IMR-90 (cell line): ENCODE measurements at regions not wholly inside any gene's neighbourhood (a gene's known extent, or its start where the extent isn't known, plus 50 kb on each side); places are given as distances from the start of the nearest gene placed in this dataset.

Source experiments
- CHD1 ChIP-seq: IDR thresholded peaks from 2 replicates; pipeline ENCODE4 v1.6.1; 2012; ENCODE audit warnings: low read depth, low read length, improper control_type of control experiment
- MAFK ChIP-seq: IDR thresholded peaks from 2 replicates; pipeline ENCODE4 v1.6.1; 2012; ENCODE audit warnings: low read depth, low read length, improper control_type of control experiment
- MAZ ChIP-seq: IDR thresholded peaks from 2 replicates; pipeline ENCODE4 v1.6.1; 2012; ENCODE audit warnings: low read depth, mild to moderate bottlenecking, low read length, improper control_type of control experiment, moderate library complexity, borderline replicate concordance
- MXI1 ChIP-seq: IDR thresholded peaks from 2 replicates; pipeline ENCODE4 v1.6.1; 2012; ENCODE audit warnings: low read depth, mild to moderate bottlenecking, low read length, moderate library complexity, borderline replicate concordance
- NFE2L2 ChIP-seq: fragments of 150-350 bp; IDR thresholded peaks from 2 replicates; pipeline ENCODE4 v1.6.1; 2016; ENCODE audit warnings: low read depth, mild to moderate bottlenecking, low read length
- POLR2A ChIP-seq: IDR thresholded peaks from 2 replicates; pipeline ENCODE4 v1.6.1; 2012; ENCODE audit warnings: mild to moderate bottlenecking, low read depth, low read length
- RAD21 ChIP-seq: IDR thresholded peaks from 2 replicates; pipeline ENCODE4 v1.6.1; 2012; ENCODE audit warnings: low read length, improper control_type of control experiment
- RFX5 ChIP-seq: IDR thresholded peaks from 2 replicates; pipeline ENCODE4 v1.8.0; 2012; ENCODE audit warnings: low read depth, mild to moderate bottlenecking, low read length, moderate library complexity
- SMC3 ChIP-seq: fragments of 150-350 bp; IDR thresholded peaks from 2 replicates; pipeline ENCODE4 v1.6.1; 2016; ENCODE audit warnings: low read depth, mild to moderate bottlenecking, antibody characterized with exemption, low read length, moderate library complexity
- TF ChIP-seq, protein P1 (sequence below): conservative IDR thresholded peaks from 2 replicates; pipeline ENCODE4 v1.5.1; 2012; ENCODE audit warnings: mild to moderate bottlenecking, low read depth, low read length, improper control_type of control experiment
- TF ChIP-seq, protein P2 (sequence below): fragments of 150-350 bp; IDR thresholded peaks from 2 replicates; pipeline ENCODE4 v1.6.1; 2016; ENCODE audit warnings: low read depth, mild to moderate bottlenecking, low read length, moderate library complexity, borderline replicate concordance

DNA sequence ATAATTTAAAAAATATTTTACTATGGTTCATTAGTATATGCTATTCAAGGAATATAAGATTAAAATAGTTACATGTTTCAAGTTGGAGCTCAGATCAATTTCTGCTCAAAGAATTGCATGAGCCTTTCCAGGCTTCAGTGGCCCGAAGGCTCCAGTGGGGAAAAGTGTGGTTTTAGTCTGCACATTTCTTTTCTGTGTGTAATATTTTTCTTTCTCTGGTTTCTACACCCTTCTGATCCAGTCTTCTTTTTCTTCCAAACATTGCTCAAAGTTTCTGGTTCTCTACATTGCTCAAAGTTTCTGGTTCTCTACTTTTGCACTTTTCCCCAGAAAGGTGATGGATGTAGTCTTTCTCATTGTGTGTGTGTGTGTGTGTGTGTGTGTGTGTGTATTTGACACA lies 64.7 kb upstream of the OXGR1 start:
- TF ChIP-seq, protein P1, sequence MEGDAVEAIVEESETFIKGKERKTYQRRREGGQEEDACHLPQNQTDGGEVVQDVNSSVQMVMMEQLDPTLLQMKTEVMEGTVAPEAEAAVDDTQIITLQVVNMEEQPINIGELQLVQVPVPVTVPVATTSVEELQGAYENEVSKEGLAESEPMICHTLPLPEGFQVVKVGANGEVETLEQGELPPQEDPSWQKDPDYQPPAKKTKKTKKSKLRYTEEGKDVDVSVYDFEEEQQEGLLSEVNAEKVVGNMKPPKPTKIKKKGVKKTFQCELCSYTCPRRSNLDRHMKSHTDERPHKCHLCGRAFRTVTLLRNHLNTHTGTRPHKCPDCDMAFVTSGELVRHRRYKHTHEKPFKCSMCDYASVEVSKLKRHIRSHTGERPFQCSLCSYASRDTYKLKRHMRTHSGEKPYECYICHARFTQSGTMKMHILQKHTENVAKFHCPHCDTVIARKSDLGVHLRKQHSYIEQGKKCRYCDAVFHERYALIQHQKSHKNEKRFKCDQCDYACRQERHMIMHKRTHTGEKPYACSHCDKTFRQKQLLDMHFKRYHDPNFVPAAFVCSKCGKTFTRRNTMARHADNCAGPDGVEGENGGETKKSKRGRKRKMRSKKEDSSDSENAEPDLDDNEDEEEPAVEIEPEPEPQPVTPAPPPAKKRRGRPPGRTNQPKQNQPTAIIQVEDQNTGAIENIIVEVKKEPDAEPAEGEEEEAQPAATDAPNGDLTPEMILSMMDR: no peak
- TF ChIP-seq POLR2A (no peak), MAFK (no peak), RFX5 (no peak), NFE2L2 (no peak), RAD21 (no peak), MXI1 (no peak), MAZ (no peak), SMC3 (no peak), CHD1 (no peak)
- TF ChIP-seq, protein P2, sequence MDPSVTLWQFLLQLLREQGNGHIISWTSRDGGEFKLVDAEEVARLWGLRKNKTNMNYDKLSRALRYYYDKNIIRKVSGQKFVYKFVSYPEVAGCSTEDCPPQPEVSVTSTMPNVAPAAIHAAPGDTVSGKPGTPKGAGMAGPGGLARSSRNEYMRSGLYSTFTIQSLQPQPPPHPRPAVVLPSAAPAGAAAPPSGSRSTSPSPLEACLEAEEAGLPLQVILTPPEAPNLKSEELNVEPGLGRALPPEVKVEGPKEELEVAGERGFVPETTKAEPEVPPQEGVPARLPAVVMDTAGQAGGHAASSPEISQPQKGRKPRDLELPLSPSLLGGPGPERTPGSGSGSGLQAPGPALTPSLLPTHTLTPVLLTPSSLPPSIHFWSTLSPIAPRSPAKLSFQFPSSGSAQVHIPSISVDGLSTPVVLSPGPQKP: no peak
